HCT116 (cell line): ENCODE measurements at regions not wholly inside any gene's neighbourhood (a gene's known extent, or its start where the extent isn't known, plus 50 kb on each side); places are given as distances from the start of the nearest gene placed in this dataset.

Experiments
- ATAC-seq: fragments of 200-7000 bp; cut with Tn5 transposase; 2 replicates; pipeline ENCODE4 v1.9.1; 2020; ENCODE audit warnings: mild to moderate bottlenecking, moderate library complexity
- BruUV-seq: library from RNA; stranded (reverse); fragments of 400-500 nt; replicated peaks from 2 replicates; lab custom pipeline; 2021; lab: Mats Ljungman, UMichigan
- CTCF ChIA-PET: fragments of 300-600 bp; sonication (Branson Sonifier 250); formaldehyde crosslinking; loops from one replicate; lab custom pipeline; 2021; ENCODE audit warnings: antibody characterized with exemption; lab: Charles Lee
- POLR2A ChIA-PET: fragments of 300-600, 350-600 bp; sonication (Branson Sonifier 250); formaldehyde crosslinking; loops from one replicate; lab custom pipeline; 2021; ENCODE audit warnings: antibody characterized with exemption; lab: Charles Lee
- RAD21 ChIA-PET, 2 experiments: fragments of 300-600 bp; sonication (Branson Sonifier 250); formaldehyde crosslinking; loops; one replicate each; lab custom pipeline; 2023; ENCODE audit warnings: low total read pairs in 2 of 2; ENCODE audit not compliant: uncharacterized antibody in 2 of 2, unreplicated experiment in 2 of 2, low non-redundant PET in 1 of 2; lab: Charles Lee
- DNase-seq: peaks from one replicate; pipeline ENCODE4 v3.0.0-alpha.2; 2010; ENCODE audit warnings: low read depth, low spot score
- H2AFZ ChIP-seq: fragments of 200-600 bp; shearing (Covaris generic), sonication (generic); 2 replicates; pipeline ENCODE4 v1.6.1; 2017; ENCODE audit warnings: low read depth, mixed run types, mixed read lengths, antibody characterized with exemption, low read length; ENCODE audit not compliant: poor library complexity, severe bottlenecking
- H3K27ac ChIP-seq: 2 replicates; pipeline ENCODE4 v1.5.1; 2012; ENCODE audit warnings: low read depth, low read length
- H3K27me3 ChIP-seq: fragments of 200-600 bp; sonication (generic); 2 replicates; pipeline ENCODE4 v1.6.1; 2016; ENCODE audit warnings: mixed run types, low read length, mixed read lengths; ENCODE audit not compliant: insufficient read depth
- H3K36me3 ChIP-seq, 2 experiments: fragments of 200-500 bp in 1 of 2; fragments of 200-600 bp in 1 of 2; sonication (Bioruptor generic) in 1 of 2; sonication (generic) in 1 of 2; 2 replicates each; pipeline versions ENCODE4 v1.5.1 to v1.6.1; 2014 to 2016; ENCODE audit warnings: low read length in 2 of 2, inconsistent platforms in 1 of 2, mixed read lengths in 1 of 2, mixed run types in 1 of 2; ENCODE audit not compliant: insufficient read depth in 2 of 2, control insufficient read depth in 1 of 2
- H3K4me1 ChIP-seq, 2 experiments: fragments of 200-600 bp in 1 of 2; sonication (generic) in 1 of 2; 2 replicates each; pipeline versions ENCODE4 v1.5.1 to v1.6.1; 2012 to 2017; ENCODE audit warnings: low read length in 2 of 2, inconsistent platforms in 1 of 2, mild to moderate bottlenecking in 1 of 2, mixed read lengths in 1 of 2, mixed run types in 1 of 2, moderate library complexity in 1 of 2; ENCODE audit not compliant: insufficient read depth in 2 of 2, control insufficient read depth in 1 of 2
- H3K4me2 ChIP-seq: fragments of 200-600 bp; sonication (generic); 2 replicates; pipeline ENCODE4 v1.6.1; 2017; ENCODE audit warnings: mixed run types, low read length, mixed read lengths
- H3K4me3 ChIP-seq, 2 experiments: fragments of 200-600 bp in 1 of 2; sonication (generic) in 1 of 2; replicated peaks in 1 of 2; 2 replicates each; pipeline ENCODE4 v1.5.1; 2011 to 2016; ENCODE audit warnings: low read length in 2 of 2, control low read depth in 1 of 2, low read depth in 1 of 2, mild to moderate bottlenecking in 1 of 2, mixed read lengths in 1 of 2, mixed run types in 1 of 2
- H3K79me2 ChIP-seq: fragments of 200-600 bp; sonication (generic); 2 replicates; pipeline ENCODE4 v1.6.1; 2017; ENCODE audit warnings: mild to moderate bottlenecking, mixed run types, low read length, moderate library complexity, mixed read lengths; ENCODE audit not compliant: insufficient read depth
- H3K9ac ChIP-seq: fragments of 200-600 bp; sonication (generic); 2 replicates; pipeline ENCODE4 v1.6.1; 2016; ENCODE audit warnings: low read length, mixed read lengths
- H3K9me2 ChIP-seq: fragments of 200-600 bp; sonication (generic), shearing (Covaris generic); 2 replicates; pipeline ENCODE4 v1.6.1; 2017; ENCODE audit warnings: mixed run types, mild to moderate bottlenecking, moderate library complexity; ENCODE audit not compliant: insufficient read depth
- H3K9me3 ChIP-seq, 2 experiments: fragments of 200-500 bp in 1 of 2; fragments of 200-600 bp in 1 of 2; sonication (Bioruptor generic) in 1 of 2; sonication (generic) in 1 of 2; 2 replicates each; pipeline ENCODE4 v1.6.1; 2014 to 2017; ENCODE audit warnings: low read length in 2 of 2, mixed read lengths in 2 of 2, inconsistent platforms in 1 of 2, low read depth in 1 of 2, mild to moderate bottlenecking in 1 of 2, mixed run types in 1 of 2, moderate library complexity in 1 of 2; ENCODE audit not compliant: control insufficient read depth in 1 of 2, insufficient read depth in 1 of 2
- H4K20me1 ChIP-seq: fragments of 200-600 bp; sonication (generic), shearing (Covaris generic); 2 replicates; pipeline ENCODE4 v1.6.1; 2017; ENCODE audit warnings: mixed run types, mild to moderate bottlenecking, moderate library complexity; ENCODE audit not compliant: insufficient read depth
- CBX3 ChIP-seq: IDR thresholded peaks from 2 replicates; pipeline ENCODE4 v1.6.1; 2012; ENCODE audit warnings: low read depth
- CEBPB ChIP-seq: IDR thresholded peaks from 2 replicates; pipeline ENCODE4 v1.6.1; 2012; ENCODE audit warnings: low read depth
- EGR1 ChIP-seq: IDR thresholded peaks from 2 replicates; pipeline ENCODE4 v1.6.1; 2012; ENCODE audit warnings: low read depth
- ELF1 ChIP-seq: IDR thresholded peaks from 2 replicates; pipeline ENCODE4 v1.6.1; 2012; ENCODE audit warnings: low read depth, borderline replicate concordance
- EZH2 ChIP-seq: fragments of 200-600 bp; sonication (generic); IDR thresholded peaks from 2 replicates; pipeline ENCODE4 v1.6.1; 2017; ENCODE audit warnings: antibody characterized with exemption, mixed run types
- FOSL1 ChIP-seq: IDR thresholded peaks from 2 replicates; pipeline ENCODE4 v1.6.1; 2012; ENCODE audit warnings: low read depth
- POLR2AphosphoS5 ChIP-seq: IDR thresholded peaks from 2 replicates; pipeline ENCODE4 v1.6.1; 2011; ENCODE audit warnings: mild to moderate bottlenecking, low read depth, low read length, moderate library complexity
- RAD21 ChIP-seq: IDR thresholded peaks from 2 replicates; pipeline ENCODE4 v1.6.1; 2012; ENCODE audit warnings: low read depth, mild to moderate bottlenecking
- SRF ChIP-seq: IDR thresholded peaks from 2 replicates; pipeline ENCODE4 v1.6.1; 2012; ENCODE audit warnings: low read depth
- TCF7L2 ChIP-seq: IDR thresholded peaks from 2 replicates; pipeline ENCODE4 v1.7.0; 2011; ENCODE audit warnings: borderline replicate concordance, inconsistent platforms; ENCODE audit not compliant: insufficient read depth, insufficient read length; ENCODE audit errors: extremely low read depth
- ZFX ChIP-seq: fragments of 450-650 bp; IDR thresholded peaks from 2 replicates; pipeline ENCODE4 v1.6.1; 2017
- ZNF274 ChIP-seq: fragments of 200-500 bp; sonication (Bioruptor generic); IDR thresholded peaks from 2 replicates; pipeline ENCODE4 v1.6.1; 2014; ENCODE audit warnings: mild to moderate bottlenecking, low read depth, low read length, inconsistent platforms
- intact Hi-C: fragments of 100-400 bp; cut with micrococcal nuclease; formaldehyde crosslinking; loops from 2 replicates; pipeline ENCODE4 v1.10.0; 2022
- TF ChIP-seq, protein P1 (sequence below): IDR thresholded peaks from 2 replicates; pipeline ENCODE4 v1.6.1; 2012; ENCODE audit warnings: low read depth
- TF ChIP-seq, protein P2 (sequence below), 3 experiments: fragments of 200-600 bp in 1 of 3; sonication (generic) in 1 of 3; IDR thresholded peaks in 2 of 3; conservative IDR thresholded peaks in 1 of 3; 2 replicates each; pipeline ENCODE4 v1.5.1; 2012 to 2017; ENCODE audit warnings: low read depth in 2 of 3, low read length in 2 of 3, antibody characterized with exemption in 1 of 3, borderline replicate concordance in 1 of 3, control low read depth in 1 of 3, mild to moderate bottlenecking in 1 of 3, mixed read lengths in 1 of 3, mixed run types in 1 of 3, moderate library complexity in 1 of 3; ENCODE audit not compliant: insufficient read depth in 1 of 3

DNA sequence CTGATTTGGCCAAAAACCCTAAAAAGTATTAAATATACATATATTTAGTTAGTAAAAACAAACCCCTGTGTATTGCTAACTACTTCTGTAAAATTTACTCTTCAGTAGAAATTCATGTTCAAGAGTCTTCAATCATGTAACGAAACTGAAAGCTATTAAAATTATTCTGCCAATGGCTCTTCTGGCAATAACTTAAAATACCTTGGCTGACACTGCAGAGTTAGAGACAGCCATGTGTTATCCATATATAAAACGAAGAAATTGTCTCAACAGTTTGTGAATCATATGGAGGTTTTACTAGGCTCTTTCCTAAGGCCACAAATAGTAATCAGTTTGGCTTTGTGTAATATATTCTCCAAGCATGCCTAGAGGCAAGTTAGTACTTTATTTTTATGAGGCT is 357.2 kb downstream of the COL11A1 start:
- intact Hi-C loops: no loop called here
- DNase-seq: no peak
- H3K9me2 ChIP-seq: no peaks in the 10 kb centered on the region
- no peak overlapping the region for H3K4me2 ChIP-seq
- no TSS peak for BruUV-seq
- CTCF ChIA-PET: no interaction called here
- no peak overlapping the region for H2AFZ ChIP-seq
- H3K27me3 ChIP-seq: no peaks in the 10 kb centered on the region
- no peaks in the 10 kb centered on the region for H3K9me3 ChIP-seq
- H3K27ac ChIP-seq: no peak overlapping the region
- no peaks in the 10 kb centered on the region for H3K79me2 ChIP-seq
- POLR2A ChIA-PET: no interaction called here
- no peak for ATAC-seq
- H3K36me3 ChIP-seq: no peaks in the 10 kb centered on the region
- H3K4me3 ChIP-seq: no peak overlapping the region
- H3K9ac ChIP-seq: no peak overlapping the region
- no peaks in the 10 kb centered on the region for H4K20me1 ChIP-seq
- RAD21 ChIA-PET: no interaction called here
- TF ChIP-seq CEBPB (no peak), EZH2 (no peak), ELF1 (no peak), FOSL1 (no peak), CBX3 (no peak), ZNF274 (no peak), EGR1 (no peak), TCF7L2 (no peak), POLR2AphosphoS5 (no peak), ZFX (no peak), RAD21 (no peak), SRF (no peak)
- TF ChIP-seq, protein P1, sequence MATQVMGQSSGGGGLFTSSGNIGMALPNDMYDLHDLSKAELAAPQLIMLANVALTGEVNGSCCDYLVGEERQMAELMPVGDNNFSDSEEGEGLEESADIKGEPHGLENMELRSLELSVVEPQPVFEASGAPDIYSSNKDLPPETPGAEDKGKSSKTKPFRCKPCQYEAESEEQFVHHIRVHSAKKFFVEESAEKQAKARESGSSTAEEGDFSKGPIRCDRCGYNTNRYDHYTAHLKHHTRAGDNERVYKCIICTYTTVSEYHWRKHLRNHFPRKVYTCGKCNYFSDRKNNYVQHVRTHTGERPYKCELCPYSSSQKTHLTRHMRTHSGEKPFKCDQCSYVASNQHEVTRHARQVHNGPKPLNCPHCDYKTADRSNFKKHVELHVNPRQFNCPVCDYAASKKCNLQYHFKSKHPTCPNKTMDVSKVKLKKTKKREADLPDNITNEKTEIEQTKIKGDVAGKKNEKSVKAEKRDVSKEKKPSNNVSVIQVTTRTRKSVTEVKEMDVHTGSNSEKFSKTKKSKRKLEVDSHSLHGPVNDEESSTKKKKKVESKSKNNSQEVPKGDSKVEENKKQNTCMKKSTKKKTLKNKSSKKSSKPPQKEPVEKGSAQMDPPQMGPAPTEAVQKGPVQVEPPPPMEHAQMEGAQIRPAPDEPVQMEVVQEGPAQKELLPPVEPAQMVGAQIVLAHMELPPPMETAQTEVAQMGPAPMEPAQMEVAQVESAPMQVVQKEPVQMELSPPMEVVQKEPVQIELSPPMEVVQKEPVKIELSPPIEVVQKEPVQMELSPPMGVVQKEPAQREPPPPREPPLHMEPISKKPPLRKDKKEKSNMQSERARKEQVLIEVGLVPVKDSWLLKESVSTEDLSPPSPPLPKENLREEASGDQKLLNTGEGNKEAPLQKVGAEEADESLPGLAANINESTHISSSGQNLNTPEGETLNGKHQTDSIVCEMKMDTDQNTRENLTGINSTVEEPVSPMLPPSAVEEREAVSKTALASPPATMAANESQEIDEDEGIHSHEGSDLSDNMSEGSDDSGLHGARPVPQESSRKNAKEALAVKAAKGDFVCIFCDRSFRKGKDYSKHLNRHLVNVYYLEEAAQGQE: no peak
- TF ChIP-seq, protein P2, sequence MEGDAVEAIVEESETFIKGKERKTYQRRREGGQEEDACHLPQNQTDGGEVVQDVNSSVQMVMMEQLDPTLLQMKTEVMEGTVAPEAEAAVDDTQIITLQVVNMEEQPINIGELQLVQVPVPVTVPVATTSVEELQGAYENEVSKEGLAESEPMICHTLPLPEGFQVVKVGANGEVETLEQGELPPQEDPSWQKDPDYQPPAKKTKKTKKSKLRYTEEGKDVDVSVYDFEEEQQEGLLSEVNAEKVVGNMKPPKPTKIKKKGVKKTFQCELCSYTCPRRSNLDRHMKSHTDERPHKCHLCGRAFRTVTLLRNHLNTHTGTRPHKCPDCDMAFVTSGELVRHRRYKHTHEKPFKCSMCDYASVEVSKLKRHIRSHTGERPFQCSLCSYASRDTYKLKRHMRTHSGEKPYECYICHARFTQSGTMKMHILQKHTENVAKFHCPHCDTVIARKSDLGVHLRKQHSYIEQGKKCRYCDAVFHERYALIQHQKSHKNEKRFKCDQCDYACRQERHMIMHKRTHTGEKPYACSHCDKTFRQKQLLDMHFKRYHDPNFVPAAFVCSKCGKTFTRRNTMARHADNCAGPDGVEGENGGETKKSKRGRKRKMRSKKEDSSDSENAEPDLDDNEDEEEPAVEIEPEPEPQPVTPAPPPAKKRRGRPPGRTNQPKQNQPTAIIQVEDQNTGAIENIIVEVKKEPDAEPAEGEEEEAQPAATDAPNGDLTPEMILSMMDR (IDR thresholded peaks at IDR 0.05 in 2 of 3, conservative IDR thresholded peaks at IDR 0.05 in 1 of 3; ENCODE audit: borderline replicate concordance in 1 of 3, insufficient read depth in 1 of 3, low read depth in 2 of 3, low read length in 2 of 3): no peak
- H3K4me1 ChIP-seq: no peaks in the 10 kb centered on the region
